Activated CD4-positive, alpha-beta T cell treated with anti-CD3 and anti-CD28 coated beads, Interleukin-2, amount 10 ng/mL, durations not matched to agents 7 days and 5 days (primary cell): ENCODE measurements at regions not wholly inside any gene's neighbourhood (a gene's known extent, or its start where the extent isn't known, plus 50 kb on each side); places are given as distances from the start of the nearest gene placed in this dataset.

Source experiments
- CTCF ChIA-PET: fragments of 350-600 bp; sonication (Branson Sonifier 250); formaldehyde crosslinking; loops from one replicate; lab custom pipeline; 2021; ENCODE audit warnings: antibody characterized with exemption; lab: Charles Lee
- POLR2A ChIA-PET: fragments of 350-600 bp; sonication (Branson Sonifier 250); formaldehyde crosslinking; loops from one replicate; lab custom pipeline; 2021; ENCODE audit warnings: antibody characterized with exemption; lab: Charles Lee
- DNase-seq: peaks from one replicate; pipeline ENCODE4 v3.0.0-alpha.2; 2020
- H3K27ac Mint-ChIP-seq: one replicate; pipeline ENCODE4 v1.8.0; 2021; ENCODE audit warnings: mild to moderate bottlenecking, moderate library complexity, mixed read lengths
- H3K27me3 Mint-ChIP-seq: one replicate; pipeline ENCODE4 v1.8.0; 2021; ENCODE audit warnings: mixed read lengths
- H3K36me3 Mint-ChIP-seq: one replicate; pipeline ENCODE4 v1.8.0; 2021; ENCODE audit warnings: low read depth, mixed read lengths
- H3K4me1 Mint-ChIP-seq: one replicate; pipeline ENCODE4 v1.8.0; 2021; ENCODE audit warnings: mixed read lengths
- H3K4me3 Mint-ChIP-seq: one replicate; pipeline ENCODE4 v1.8.0; 2021; ENCODE audit warnings: mild to moderate bottlenecking, moderate library complexity, mixed read lengths
- H3K9me3 Mint-ChIP-seq: one replicate; pipeline ENCODE4 v1.8.0; 2021; ENCODE audit warnings: mixed read lengths

- POLR2A ChIA-PET, result no interaction called here
- no peak overlapping the region for H3K4me3 Mint-ChIP-seq
- no peak overlapping the region for H3K27ac Mint-ChIP-seq
- H3K27me3 Mint-ChIP-seq, result peaks cover 39% of the 10 kb centered on the region
- H3K36me3 Mint-ChIP-seq, result no peaks in the 10 kb centered on the region
- no peak for DNase-seq
- H3K4me1 Mint-ChIP-seq, result no peaks in the 10 kb centered on the region
- no peaks in the 10 kb centered on the region for H3K9me3 Mint-ChIP-seq
- CTCF ChIA-PET, result interaction anchor here (0.7 kb wide), 1 partner anchor 214 kb away, joined by 3 read pairs; no protein-coding TSS in a partner anchor
Measured at GRCh38 chr15:91733661-91734060, 119.8 kb upstream of the SLCO3A1 start.

- no peak for DNase-seq
- ChIA-PET POLR2A (no interaction called here), CTCF (no interaction called here)
- no peak overlapping the region for H3K4me3 Mint-ChIP-seq
- no peaks in the 10 kb centered on the region for H3K36me3 Mint-ChIP-seq
- peaks cover 26% of the 10 kb centered on the region for H3K27me3 Mint-ChIP-seq
- no peaks in the 10 kb centered on the region for H3K9me3 Mint-ChIP-seq
- H3K27ac Mint-ChIP-seq, result no peak overlapping the region
- H3K4me1 Mint-ChIP-seq, result no peaks in the 10 kb centered on the region
Measured at GRCh38 chr15:91737151-91737818, 116.2 kb upstream of the SLCO3A1 start.

- CTCF ChIA-PET, result no interaction called here
- DNase-seq, result no peak
- no peaks in the 10 kb centered on the region for H3K36me3 Mint-ChIP-seq
- POLR2A ChIA-PET, result interaction anchor here (0.6 kb wide), 1 partner anchor 453 kb away, joined by 3 read pairs; no protein-coding TSS in a partner anchor
- no peaks in the 10 kb centered on the region for H3K9me3 Mint-ChIP-seq
- H3K4me1 Mint-ChIP-seq, result no peaks in the 10 kb centered on the region
- H3K27me3 Mint-ChIP-seq, result peaks cover 41% of the 10 kb centered on the region
- H3K4me3 Mint-ChIP-seq, result no peak overlapping the region
- no peak overlapping the region for H3K27ac Mint-ChIP-seq
Measured at GRCh38 chr15:91741986-91742385, 111.5 kb upstream of the SLCO3A1 start.

- Mint-ChIP-seq H3K36me3 (no peaks in the 10 kb centered on the region), H3K9me3 (peaks cover 2% of the 10 kb centered on the region), H3K27me3 (peaks cover 16% of the 10 kb centered on the region), H3K4me3 (no peak overlapping the region), H3K4me1 (no peaks in the 10 kb centered on the region), H3K27ac (no peak overlapping the region)
- CTCF ChIA-PET, result no interaction called here
- POLR2A ChIA-PET, result no interaction called here
- no peak for DNase-seq
Measured at GRCh38 chr15:91751611-91752010, 101.9 kb upstream of the SLCO3A1 start.

GRCh38 chr15:91752081-91752785 lies 101.3 kb upstream of the SLCO3A1 start:
- POLR2A ChIA-PET, result interaction anchor here (0.6 kb wide), 2 partner anchors 9 to 70 kb away, joined by 3 read pairs; no protein-coding TSS in a partner anchor

GRCh38 chr15:91759560-91759959 lies 93.9 kb upstream of the SLCO3A1 start:
- Mint-ChIP-seq H3K4me3 (no peak overlapping the region), H3K4me1 (no peaks in the 10 kb centered on the region), H3K27me3 (peaks cover 12% of the 10 kb centered on the region), H3K27ac (no peak overlapping the region), H3K36me3 (no peaks in the 10 kb centered on the region), H3K9me3 (no peaks in the 10 kb centered on the region)
- ChIA-PET POLR2A (no interaction called here), CTCF (no interaction called here)
- DNase-seq, result no peak

More at GRCh38 chr15:91752081-91752785, 101.3 kb upstream of the SLCO3A1 start:
- CTCF ChIA-PET, result no interaction called here
- no peaks in the 10 kb centered on the region for H3K4me1 Mint-ChIP-seq
- H3K27me3 Mint-ChIP-seq, result peaks cover 16% of the 10 kb centered on the region
- H3K9me3 Mint-ChIP-seq, result peaks cover 2% of the 10 kb centered on the region
- no peak for DNase-seq
- H3K27ac Mint-ChIP-seq, result no peak overlapping the region
- no peak overlapping the region for H3K4me3 Mint-ChIP-seq
- H3K36me3 Mint-ChIP-seq, result no peaks in the 10 kb centered on the region

GRCh38 chr15:91765660-91766059 lies 87.8 kb upstream of the SLCO3A1 start:
- Mint-ChIP-seq H3K4me1 (no peaks in the 10 kb centered on the region), H3K36me3 (no peaks in the 10 kb centered on the region), H3K27me3 (peaks cover 10% of the 10 kb centered on the region), H3K27ac (no peak overlapping the region), H3K4me3 (no peak overlapping the region), H3K9me3 (no peaks in the 10 kb centered on the region)
- ChIA-PET POLR2A (no interaction called here), CTCF (no interaction called here)
- no peak for DNase-seq

GRCh38 chr15:91769476-91769875 lies 84.0 kb upstream of the SLCO3A1 start:
- H3K36me3 Mint-ChIP-seq, result no peaks in the 10 kb centered on the region
- CTCF ChIA-PET, result no interaction called here
- DNase-seq, result no peak

GRCh38 chr15:91769894-91770293 lies 83.6 kb upstream of the SLCO3A1 start:
- CTCF ChIA-PET, result no interaction called here
- POLR2A ChIA-PET, result no interaction called here
- no peak overlapping the region for H3K27ac Mint-ChIP-seq

More at GRCh38 chr15:91769476-91769875, 84.0 kb upstream of the SLCO3A1 start:
- H3K27ac Mint-ChIP-seq, result no peak overlapping the region
- no peak overlapping the region for H3K4me3 Mint-ChIP-seq
- POLR2A ChIA-PET, result no interaction called here
- peaks cover 12% of the 10 kb centered on the region for H3K27me3 Mint-ChIP-seq
- H3K4me1 Mint-ChIP-seq, result no peaks in the 10 kb centered on the region
- no peaks in the 10 kb centered on the region for H3K9me3 Mint-ChIP-seq

GRCh38 chr15:91776104-91776503 lies 77.4 kb upstream of the SLCO3A1 start:
- H3K36me3 Mint-ChIP-seq, result no peaks in the 10 kb centered on the region
- H3K27me3 Mint-ChIP-seq, result peaks cover 17% of the 10 kb centered on the region
- H3K4me3 Mint-ChIP-seq, result no peak overlapping the region
- H3K27ac Mint-ChIP-seq, result no peak overlapping the region
- no peak for DNase-seq
- ChIA-PET POLR2A (no interaction called here), CTCF (no interaction called here)
- no peaks in the 10 kb centered on the region for H3K4me1 Mint-ChIP-seq
- H3K9me3 Mint-ChIP-seq, result no peaks in the 10 kb centered on the region

More at GRCh38 chr15:91769894-91770293, 83.6 kb upstream of the SLCO3A1 start:
- no peaks in the 10 kb centered on the region for H3K9me3 Mint-ChIP-seq
- DNase-seq, result no peak
- no peaks in the 10 kb centered on the region for H3K4me1 Mint-ChIP-seq
- no peak overlapping the region for H3K4me3 Mint-ChIP-seq
- peaks cover 13% of the 10 kb centered on the region for H3K27me3 Mint-ChIP-seq
- no peaks in the 10 kb centered on the region for H3K36me3 Mint-ChIP-seq

- no peaks in the 10 kb centered on the region for H3K36me3 Mint-ChIP-seq
- H3K4me1 Mint-ChIP-seq, result no peaks in the 10 kb centered on the region
- no peak for DNase-seq
- H3K27me3 Mint-ChIP-seq, result peaks cover 11% of the 10 kb centered on the region
- H3K9me3 Mint-ChIP-seq, result no peaks in the 10 kb centered on the region
- no peak overlapping the region for H3K4me3 Mint-ChIP-seq
- no peak overlapping the region for H3K27ac Mint-ChIP-seq
- ChIA-PET POLR2A (no interaction called here), CTCF (no interaction called here)
Measured at GRCh38 chr15:91779960-91780359, 73.5 kb upstream of the SLCO3A1 start.

GRCh38 chr15:91780387-91780786 lies 73.1 kb upstream of the SLCO3A1 start:
- peaks cover 10% of the 10 kb centered on the region for H3K27me3 Mint-ChIP-seq
- H3K9me3 Mint-ChIP-seq, result no peaks in the 10 kb centered on the region
- no peaks in the 10 kb centered on the region for H3K4me1 Mint-ChIP-seq
- ChIA-PET CTCF (no interaction called here), POLR2A (no interaction called here)
- no peak overlapping the region for H3K27ac Mint-ChIP-seq
- DNase-seq, result no peak
- no peaks in the 10 kb centered on the region for H3K36me3 Mint-ChIP-seq
- H3K4me3 Mint-ChIP-seq, result no peak overlapping the region

- H3K27me3 Mint-ChIP-seq, result peaks cover 2% of the 10 kb centered on the region
- POLR2A ChIA-PET, result no interaction called here
- H3K4me1 Mint-ChIP-seq, result no peaks in the 10 kb centered on the region
- no peaks in the 10 kb centered on the region for H3K9me3 Mint-ChIP-seq
- no peak for DNase-seq
- CTCF ChIA-PET, result interaction anchor here (0.5 to 1.4 kb wide), 2 partner anchors 9 to 11 kb away, joined by 3 read pairs; no protein-coding TSS in a partner anchor
- no peak overlapping the region for H3K4me3 Mint-ChIP-seq
- H3K36me3 Mint-ChIP-seq, result no peaks in the 10 kb centered on the region
- H3K27ac Mint-ChIP-seq, result no peak overlapping the region
Measured at GRCh38 chr15:91782221-91782620, 71.3 kb upstream of the SLCO3A1 start.
